NCI-H446 (cell line): ENCODE measurements at regions not wholly inside any gene's neighbourhood (a gene's known extent, or its start where the extent isn't known, plus 50 kb on each side); places are given as distances from the start of the nearest gene placed in this dataset.
"Not testable (repeated sequence)": the region's sequence is repeated elsewhere in the genome, so short reads cannot be mapped to it uniquely, and the experiment has no call there.

Source experiments
- DNase-seq, 2 experiments: peaks; one replicate each; lab custom pipeline; 2025; lab: John Stamatoyannopoulos, UW

DNA sequence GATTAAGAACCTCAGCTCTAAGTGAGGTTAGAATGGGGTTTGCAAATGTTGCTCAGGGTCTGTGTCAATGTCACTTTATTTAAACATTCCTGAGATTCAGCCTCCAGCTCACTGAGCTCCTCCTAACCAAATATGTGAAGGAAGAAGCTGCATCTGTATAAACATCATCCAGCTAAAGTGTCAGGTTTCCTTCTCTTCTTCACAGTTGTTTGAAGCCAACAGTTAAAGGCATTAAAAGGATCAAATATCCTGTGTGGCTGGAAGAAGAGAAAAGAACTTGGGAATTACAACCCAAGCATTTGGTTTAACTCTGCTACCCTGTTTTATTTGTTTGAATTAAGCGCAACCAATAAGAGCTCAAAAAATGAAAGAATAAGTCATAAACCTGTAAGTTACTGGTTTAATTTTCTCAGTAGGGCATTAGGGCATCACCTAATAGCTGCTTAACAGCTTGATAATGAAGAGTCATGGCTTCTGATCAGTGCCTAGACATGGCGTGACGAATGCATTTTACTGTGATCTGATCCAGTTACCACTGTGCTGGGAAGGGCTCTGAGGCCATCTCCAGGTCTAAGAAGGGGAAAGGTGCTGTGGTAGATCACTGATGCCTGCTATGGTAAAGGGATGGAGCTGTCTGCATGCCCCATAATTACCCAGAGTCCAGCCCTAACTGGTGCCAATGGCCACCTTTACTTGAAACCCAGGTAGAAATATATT, 165.7 kb upstream of the TSC22D2 start:
- DNase-seq: no peak

DNA sequence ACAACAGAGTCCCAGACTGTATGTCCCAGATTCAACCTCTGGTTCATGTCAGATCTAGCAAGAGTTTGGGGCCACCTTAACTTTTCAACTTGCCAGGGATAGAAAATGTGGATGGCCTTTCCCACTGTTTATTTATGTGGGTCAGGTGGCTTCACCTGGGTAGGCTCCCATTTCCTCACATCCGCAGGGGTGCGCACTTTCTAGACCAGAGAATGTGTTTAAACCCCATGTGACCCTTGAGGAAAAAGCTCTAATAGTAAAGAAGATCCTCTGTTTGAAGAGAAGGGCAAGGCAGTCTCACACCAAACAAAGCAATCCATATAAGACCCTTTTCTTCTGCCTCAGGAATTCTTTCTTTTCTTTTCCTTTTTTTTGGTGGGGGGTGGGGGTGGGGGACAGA, 167.2 kb upstream of the TSC22D2 start:
- no peak for DNase-seq

DNA sequence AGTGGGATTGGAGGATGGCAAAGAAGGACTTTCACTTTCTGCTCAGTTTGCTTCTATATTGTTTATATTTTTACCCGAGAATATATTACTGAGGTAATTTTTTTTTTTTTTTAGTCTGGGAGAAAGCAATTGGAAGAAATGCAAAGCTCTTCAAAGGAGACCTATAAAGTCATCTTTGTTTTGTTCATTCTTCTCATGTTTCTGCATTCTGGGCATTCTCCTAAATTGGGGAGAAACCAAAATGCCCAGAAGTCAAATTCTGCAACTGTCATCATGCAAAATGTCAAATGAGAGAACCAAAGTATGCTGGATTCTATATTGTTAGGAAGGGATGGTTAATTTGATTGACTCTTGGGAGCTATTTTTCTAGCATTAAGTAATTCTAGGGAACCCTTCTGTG, 168.3 kb upstream of the TSC22D2 start:
- no peak for DNase-seq

DNA sequence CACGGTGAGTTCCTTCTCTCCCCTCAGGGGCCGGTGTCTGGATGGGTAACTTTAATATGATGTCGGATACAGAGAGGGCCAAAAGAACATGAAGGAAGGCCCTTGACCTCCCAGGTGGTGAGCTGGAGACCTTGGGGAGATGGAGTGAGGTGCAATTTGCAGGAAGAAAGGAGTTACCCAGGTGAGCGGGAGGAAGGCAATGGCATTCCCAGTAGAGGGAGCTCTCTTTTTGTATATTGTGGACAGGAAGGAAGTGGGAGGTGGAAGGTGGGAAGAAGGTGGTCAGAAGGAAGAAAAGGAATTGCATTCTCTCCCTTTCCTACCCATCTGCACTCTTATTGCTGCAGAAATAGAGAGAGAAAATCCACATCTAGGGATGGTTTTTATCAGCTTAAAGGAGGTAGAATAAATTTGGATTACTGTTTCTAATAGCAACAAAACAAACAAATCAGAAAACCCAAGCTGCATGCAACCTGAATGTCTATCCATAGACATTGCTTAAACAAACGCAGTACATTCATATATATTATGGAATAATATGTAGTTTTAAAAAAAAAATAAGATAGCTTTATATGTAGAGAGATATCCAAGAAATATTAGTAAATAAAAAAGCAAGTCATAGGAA, 169.0 kb upstream of the TSC22D2 start:
- peak in 1 of 2 experiments; percentile 43 for DNase-seq

- DNase-seq: peak in 1 of 2 experiments; percentile 68
Observed at GRCh38 chr3:150238048-150238802, 169.9 kb upstream of the TSC22D2 start.

GRCh38 chr3:150237490-150237889, 170.6 kb upstream of the TSC22D2 start:
- peak; percentile 64 to 75 for DNase-seq

GRCh38 chr3:150236316-150237082, 171.6 kb upstream of the TSC22D2 start:
- no peak for DNase-seq

GRCh38 chr3:150235799-150236198, 172.3 kb upstream of the TSC22D2 start:
- no peak for DNase-seq

DNA sequence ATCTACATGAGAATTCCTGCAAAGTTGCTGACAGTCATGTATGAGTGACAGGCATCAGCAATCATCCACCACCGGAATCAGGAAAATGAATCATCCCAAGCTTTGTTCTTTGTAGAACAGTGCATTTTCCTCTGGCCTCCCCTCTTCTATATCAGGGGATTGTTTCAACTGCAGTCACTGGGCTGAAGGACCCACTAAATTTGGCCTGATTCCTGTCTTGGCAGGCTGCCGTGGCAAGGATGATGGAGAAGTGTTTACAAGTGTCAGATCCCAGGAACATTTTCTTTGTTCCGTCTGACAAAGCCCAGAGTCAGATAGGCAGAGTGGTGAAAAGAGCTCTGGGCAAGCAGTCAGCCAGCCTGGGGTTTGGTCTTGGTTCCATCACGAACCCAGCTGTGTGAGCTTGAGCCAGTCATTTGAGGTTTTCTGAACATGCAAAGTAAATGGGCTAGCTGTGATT, 175.1 kb upstream of the TSC22D2 start:
- peak; percentile 94 to 96 for DNase-seq

DNA sequence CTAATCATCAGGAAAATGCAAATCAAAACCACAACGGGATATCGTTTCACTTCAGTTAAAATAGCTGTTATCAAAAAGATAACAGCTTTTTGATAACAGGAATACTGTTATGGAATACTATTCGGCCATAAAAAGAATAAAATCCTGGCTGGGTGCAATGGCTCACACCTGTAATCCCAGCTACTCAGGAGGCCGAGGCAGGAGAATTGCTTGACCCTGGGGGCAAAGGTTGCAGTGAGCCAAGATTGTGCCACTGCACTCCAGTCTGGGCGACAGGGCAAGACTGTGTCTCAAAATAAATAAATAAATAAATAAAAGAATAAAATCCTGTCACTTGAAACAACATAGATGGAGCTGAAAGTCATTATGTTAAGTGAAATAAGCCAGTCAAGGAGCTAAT, 178.1 kb upstream of the TSC22D2 start:
- DNase-seq: no peak

GRCh38 chr3:150228626-150229025, 179.5 kb upstream of the TSC22D2 start:
- not testable (repeated sequence) for DNase-seq

DNA sequence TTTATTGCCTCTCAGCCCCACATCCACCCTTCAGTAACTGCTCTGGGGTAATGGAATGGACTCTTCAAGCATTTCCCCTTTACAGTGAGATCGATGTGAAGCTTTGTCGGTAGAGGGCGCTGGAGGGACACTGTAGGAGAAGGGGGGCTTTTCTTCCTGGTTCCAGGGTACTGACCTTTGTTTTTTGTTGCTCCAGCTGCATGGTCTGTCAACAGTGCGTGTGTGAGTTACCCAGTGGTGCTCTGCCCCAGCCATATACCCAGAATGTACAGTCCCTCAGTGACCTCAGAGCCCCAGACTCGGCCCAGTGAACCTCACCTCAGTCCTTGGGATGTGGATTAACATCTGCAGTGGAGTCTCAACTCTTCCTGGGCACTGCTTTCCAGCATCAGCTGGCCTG, 180.3 kb upstream of the TSC22D2 start:
- peak; percentile 39 to 85 for DNase-seq

GRCh38 chr3:150225986-150226385, 182.1 kb upstream of the TSC22D2 start:
- no peak for DNase-seq

DNA sequence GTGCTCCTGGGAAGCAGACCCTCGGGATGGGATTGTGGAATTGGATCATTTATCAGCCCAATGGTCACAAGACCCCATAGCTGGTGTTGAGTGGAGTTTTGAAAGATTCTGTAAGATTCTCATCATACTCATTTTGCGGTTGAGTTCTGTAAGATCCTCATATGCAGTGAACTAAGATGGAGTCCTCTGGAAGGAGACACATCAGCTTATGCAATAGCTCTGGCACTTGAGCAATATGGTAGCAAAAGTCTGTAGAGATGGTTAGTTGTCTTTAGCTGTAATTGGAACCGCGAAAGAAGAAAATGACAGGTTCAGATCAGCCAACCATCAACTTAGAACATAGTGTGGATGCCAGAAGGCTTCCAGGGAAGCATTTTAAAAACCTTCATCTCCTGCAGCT, 184.5 kb upstream of the TSC22D2 start:
- DNase-seq: no peak

DNA sequence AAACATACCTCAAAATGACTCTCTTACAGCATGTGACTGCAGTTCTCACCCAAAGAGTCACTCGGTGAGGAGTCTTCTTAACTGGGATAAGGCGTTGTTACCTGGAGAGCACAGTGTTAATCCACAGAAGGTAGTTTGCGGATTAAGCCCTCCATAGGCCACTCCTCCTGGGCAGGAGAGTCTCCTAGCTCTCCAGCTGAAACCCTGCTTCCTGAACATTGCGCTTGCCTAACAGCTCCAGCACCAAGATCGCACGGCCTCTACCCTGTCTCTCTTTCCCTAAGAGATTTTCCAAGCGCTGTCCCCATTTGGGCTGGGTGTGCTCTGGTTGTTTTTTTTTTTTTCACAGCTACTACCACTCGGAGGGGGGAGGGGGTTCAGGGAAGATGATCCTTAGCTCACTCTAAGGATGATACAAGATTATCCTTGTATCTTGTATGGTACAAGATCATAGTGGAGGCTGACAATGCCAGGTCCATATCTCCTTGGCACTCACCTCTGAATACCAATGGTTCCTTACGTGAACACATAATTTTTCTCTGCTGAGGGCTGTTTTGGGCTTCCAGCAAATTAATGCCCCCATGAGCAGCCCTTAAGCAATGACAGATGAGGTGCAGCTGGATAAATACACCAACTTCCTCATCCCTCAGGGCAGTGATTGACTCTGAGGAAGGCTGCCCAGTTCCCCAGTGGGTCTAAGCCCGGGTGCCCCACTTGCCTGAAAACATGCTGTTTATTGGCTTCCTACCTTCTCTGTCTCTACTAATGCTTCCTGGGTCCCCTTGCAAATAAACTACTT, 185.2 kb upstream of the TSC22D2 start:
- no peak for DNase-seq

DNA sequence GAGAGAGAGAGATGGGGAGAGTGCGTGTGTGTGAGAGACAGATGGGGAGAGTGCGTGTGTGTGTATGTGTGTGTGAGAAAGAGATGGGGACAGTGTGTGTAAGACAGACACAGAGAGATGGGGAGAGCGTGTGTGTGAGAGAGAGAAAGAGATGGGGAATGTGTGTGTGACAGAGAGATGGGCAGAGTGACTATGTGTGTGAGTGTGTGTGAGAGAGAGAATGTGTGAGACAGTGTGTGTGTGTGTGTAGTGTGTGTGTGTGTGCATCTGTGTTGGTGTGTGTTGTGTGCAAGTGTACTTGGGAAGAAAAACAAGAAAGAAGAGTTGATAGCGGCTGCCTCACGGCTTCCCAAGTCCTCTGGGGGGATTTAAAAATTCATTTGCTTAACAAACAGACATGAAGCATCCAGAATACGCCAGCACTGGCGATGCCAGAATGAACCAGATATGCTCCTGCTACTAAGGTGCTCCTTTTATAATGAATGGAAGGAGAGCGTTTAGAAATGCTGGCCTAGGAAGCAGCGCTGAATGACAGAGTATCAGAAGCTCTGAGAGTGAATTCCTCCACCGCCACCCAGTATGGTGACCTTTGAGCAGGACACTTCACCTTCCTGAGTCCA, 186.1 kb upstream of the TSC22D2 start:
- DNase-seq: no peak

- no peak for DNase-seq
Observed at GRCh38 chr3:150220799-150221198, 187.3 kb upstream of the TSC22D2 start.

DNA sequence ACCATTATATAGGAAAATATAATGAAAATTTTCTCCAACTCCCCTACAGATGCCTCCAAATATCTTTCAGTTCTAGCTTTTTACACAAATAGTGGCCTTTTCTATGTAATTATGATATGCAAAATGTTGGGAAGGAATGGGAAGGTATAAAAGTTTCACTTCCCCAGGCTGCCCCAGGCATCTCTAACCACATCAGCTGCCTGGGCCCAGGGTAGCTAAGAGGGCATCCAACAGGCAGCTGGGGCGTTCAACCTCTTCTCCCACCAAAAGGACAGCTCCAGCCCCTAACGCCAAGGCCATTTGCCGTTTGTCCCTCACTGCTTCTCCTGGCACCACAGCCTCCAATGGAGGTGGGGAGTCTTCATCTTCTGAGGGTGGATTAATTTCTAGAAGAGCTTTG, 188.1 kb upstream of the TSC22D2 start:
- DNase-seq: no peak

- DNase-seq: no peak
Observed at GRCh38 chr3:150218841-150219240, 189.3 kb upstream of the TSC22D2 start.

DNA sequence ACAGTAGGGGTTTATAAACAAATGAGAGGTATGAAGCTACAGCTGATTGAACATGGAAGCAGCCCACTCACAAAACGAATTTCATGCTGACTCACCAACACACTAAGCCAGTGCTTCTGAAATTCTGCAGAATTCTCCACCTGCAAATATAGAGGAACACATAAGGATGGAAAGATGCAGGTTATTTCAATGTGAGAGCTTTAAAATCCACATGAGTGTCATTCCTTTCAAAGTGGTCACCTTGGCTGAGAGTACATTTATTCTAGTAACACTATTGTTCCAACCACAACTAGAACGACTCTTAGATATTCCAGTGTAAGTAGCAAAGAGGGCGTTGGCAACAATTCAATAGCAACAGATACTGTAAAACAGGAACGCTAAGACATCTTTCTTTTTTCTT, 189.9 kb upstream of the TSC22D2 start:
- DNase-seq: no peak

DNA sequence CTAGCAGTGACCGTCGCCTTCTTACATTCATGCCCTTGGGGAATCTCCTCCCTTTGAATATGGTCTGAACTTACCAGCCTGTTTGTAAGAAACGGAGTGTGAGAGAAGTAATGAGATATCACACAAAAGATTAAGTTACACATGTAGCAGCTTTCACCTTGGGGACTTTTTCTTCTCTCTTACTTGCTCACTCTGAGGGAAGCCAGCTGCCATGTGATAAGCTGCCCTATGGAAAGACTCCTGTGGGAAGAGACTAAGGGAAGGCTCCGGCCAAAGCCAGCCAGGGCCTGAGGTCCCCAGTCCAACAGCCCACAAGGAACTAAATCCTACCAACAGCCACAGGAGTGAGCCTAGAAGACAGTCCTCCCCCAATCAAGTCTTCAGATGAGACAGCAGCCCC, 190.4 kb upstream of the TSC22D2 start:
- no peak for DNase-seq
